Breast epithelium (tissue), 3 donors: ENCODE measurements at regions not wholly inside any gene's neighbourhood (a gene's known extent, or its start where the extent isn't known, plus 50 kb on each side); places are given as distances from the start of the nearest gene placed in this dataset.

Experiments used
- CTCF ChIP-seq, 3 donors: fragments of 450-650 bp; IDR thresholded peaks; one replicate each; pipeline ENCODE4 v1.5.1; 2016 to 2017; ENCODE audit warnings: antibody characterized with exemption in 3 of 3, mild to moderate bottlenecking in 3 of 3, moderate library complexity in 3 of 3
- POLR2A ChIP-seq: fragments of 450-650 bp; IDR thresholded peaks from one replicate; pipeline ENCODE4 v1.6.1; 2016; ENCODE audit warnings: antibody characterized with exemption, mild to moderate bottlenecking, moderate library complexity
- POLR2AphosphoS5 ChIP-seq, 3 donors: sonication (generic); formaldehyde crosslinking; IDR thresholded peaks; one replicate each; pipeline ENCODE4 v1.6.1; 2017; ENCODE audit warnings: antibody characterized with exemption in 3 of 3

DNA sequence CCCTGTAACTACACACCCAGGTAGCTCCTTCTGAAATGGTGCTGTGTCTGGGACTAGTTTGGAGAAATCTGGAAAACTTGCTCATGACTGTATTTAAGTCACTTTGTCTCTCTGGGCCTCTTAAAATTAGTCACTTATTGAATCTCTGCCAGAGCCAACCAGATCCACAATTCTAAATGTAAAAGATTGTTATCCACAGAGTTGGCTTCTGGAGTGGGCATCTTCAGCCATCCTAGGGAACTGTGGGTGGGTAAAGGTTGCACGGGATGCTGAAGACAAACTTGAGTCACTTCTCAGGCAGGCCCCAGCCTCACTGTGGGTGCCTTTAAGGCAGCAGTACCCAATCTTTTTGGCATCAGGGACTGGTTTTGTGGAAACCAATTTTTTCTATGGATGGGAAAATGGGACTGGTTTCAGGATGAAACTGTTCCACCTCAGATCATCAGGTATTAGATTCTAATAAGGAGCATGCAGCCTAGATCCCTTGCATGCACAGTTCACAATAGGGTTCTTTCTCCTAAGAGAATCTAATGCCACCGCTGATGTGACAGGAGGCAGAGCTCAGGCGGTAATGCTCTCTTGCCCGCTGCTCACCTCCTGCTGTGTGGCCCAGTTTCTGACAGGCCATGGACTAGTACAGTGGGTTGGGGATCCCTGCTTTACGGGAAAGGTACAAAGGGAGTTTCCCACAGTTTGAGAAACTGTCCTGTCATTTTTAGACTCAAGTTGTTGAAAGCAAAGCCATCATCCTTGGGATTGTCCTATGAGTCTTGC lies 98.3 kb upstream of the SPRED2 start:
- TF ChIP-seq POLR2AphosphoS5 (IDR thresholded peaks at IDR 0.05) (no peak), CTCF (IDR thresholded peaks at IDR 0.05) (no peak), POLR2A (no peak)
